ENCODE measurements at regions not wholly inside any gene's neighbourhood (a gene's known extent, or its start where the extent isn't known, plus 50 kb on each side); places are given as distances from the start of the nearest gene placed in this dataset.
A peak's percentile ranks its signal among the peaks of the same experiment; 100 is the strongest.

- DNase-seq (no peak), ATAC-seq (no peak)
- intact Hi-C loops (cut with DNase I), result no loop called here
Observed at GRCh38 chr14:62409626-62410300, 635.5 kb downstream of the KCNH5 start.

GRCh38 chr14:62420847-62421246 lies 624.4 kb downstream of the KCNH5 start:
- no peak for DNase-seq
- intact Hi-C loops (cut with DNase I), result no loop called here
- no peak for ATAC-seq

- DNase-seq, result no peak
- no peak for ATAC-seq
- intact Hi-C loops (cut with DNase I), result no loop called here
Observed at GRCh38 chr14:62428429-62429203, 616.6 kb downstream of the KCNH5 start.

- ATAC-seq, result no peak
- intact Hi-C loops (cut with DNase I), result no loop called here
- no peak for DNase-seq
Observed at GRCh38 chr14:62429683-62430082, 615.6 kb downstream of the KCNH5 start.

- DNase-seq (no peak), ATAC-seq (no peak)
- intact Hi-C loops (cut with DNase I), result no loop called here
Observed at GRCh38 chr14:62431496-62431895, 613.8 kb downstream of the KCNH5 start.

GRCh38 chr14:62432955-62433354 lies 612.3 kb downstream of the KCNH5 start:
- no peak for DNase-seq
- ATAC-seq, result no peak
- intact Hi-C loops (cut with DNase I), result no loop called here

GRCh38 chr14:62436261-62436660 lies 609.0 kb downstream of the KCNH5 start:
- DNase-seq (no peak), ATAC-seq (no peak)
- intact Hi-C loops (cut with DNase I), result no loop called here

- intact Hi-C loops (cut with DNase I), result no loop called here
- ATAC-seq (no peak), DNase-seq (no peak)
Observed at GRCh38 chr14:62439210-62439609, 606.0 kb downstream of the KCNH5 start.

GRCh38 chr14:62443796-62444195 lies 601.5 kb downstream of the KCNH5 start:
- DNase-seq (no peak), ATAC-seq (peak in 1 of 2 donors; percentile 50)
- intact Hi-C loops (cut with DNase I), result no loop called here

- ATAC-seq (no peak), DNase-seq (no peak)
- intact Hi-C loops (cut with DNase I), result no loop called here
Observed at GRCh38 chr14:62445570-62445969, 599.7 kb downstream of the KCNH5 start.

- ATAC-seq (no peak), DNase-seq (no peak)
- intact Hi-C loops (cut with DNase I), result no loop called here
Observed at GRCh38 chr14:62451221-62451620, 594.0 kb downstream of the KCNH5 start.

GRCh38 chr14:62453226-62453625 lies 592.0 kb downstream of the KCNH5 start:
- intact Hi-C loops (cut with DNase I), result no loop called here
- DNase-seq (no peak), ATAC-seq (no peak)

- intact Hi-C loops (cut with DNase I), result no loop called here
- no peak for ATAC-seq
- no peak for DNase-seq
Observed at GRCh38 chr14:62455446-62455845, 589.8 kb downstream of the KCNH5 start.

- intact Hi-C loops (cut with DNase I), result no loop called here
- DNase-seq, result no peak
- no peak for ATAC-seq
Observed at GRCh38 chr14:62462988-62463387, 582.3 kb downstream of the KCNH5 start.

GRCh38 chr14:62468946-62469345 lies 576.3 kb downstream of the KCNH5 start:
- no peak for ATAC-seq
- intact Hi-C loops (cut with DNase I), result no loop called here
- no peak for DNase-seq

- intact Hi-C loops (cut with DNase I), result no loop called here
- no peak for DNase-seq
- no peak for ATAC-seq
Observed at GRCh38 chr14:62470935-62471334, 574.3 kb downstream of the KCNH5 start.

- intact Hi-C loops (cut with DNase I), result no loop called here
- DNase-seq (no peak), ATAC-seq (no peak)
Observed at GRCh38 chr14:62491146-62491545, 554.1 kb downstream of the KCNH5 start.

GRCh38 chr14:62497708-62498107 lies 547.5 kb downstream of the KCNH5 start:
- ATAC-seq (no peak), DNase-seq (no peak)
- intact Hi-C loops (cut with DNase I), result no loop called here

- ATAC-seq (no peak), DNase-seq (no peak)
- intact Hi-C loops (cut with DNase I), result no loop called here
Observed at GRCh38 chr14:62501021-62501750, 544.1 kb downstream of the KCNH5 start.

- ATAC-seq (no peak), DNase-seq (no peak)
- intact Hi-C loops (cut with DNase I), result no loop called here
Observed at GRCh38 chr14:62505045-62505444, 540.2 kb downstream of the KCNH5 start.
